K562 (cell line): ENCODE measurements at regions not wholly inside any gene's neighbourhood (a gene's known extent, or its start where the extent isn't known, plus 50 kb on each side); places are given as distances from the start of the nearest gene placed in this dataset.

Experiments used
- ATAC-seq: fragments of 200-7000 bp; cut with Tn5 transposase; 3 replicates; pipeline ENCODE4 v1.9.1; 2020; ENCODE audit warnings: moderate library complexity
- BruUV-seq: library from RNA; stranded (reverse); fragments of 400-500 nt; replicated peaks from 2 replicates; lab custom pipeline; 2021; lab: Mats Ljungman, UMichigan
- CTCF ChIA-PET: fragments of 300-600 bp; formaldehyde crosslinking; extraction: SDS; loops from one replicate; lab custom pipeline; 2021; ENCODE audit warnings: low intra/inter-chr PET ratio; lab: Yijun Ruan, JAX
- POLR2A ChIA-PET: fragments of 300-600, 350-650 bp; sonication (Branson Sonifier 250); formaldehyde crosslinking; extraction: SDS; loops from one replicate; lab custom pipeline; 2021; ENCODE audit warnings: antibody characterized with exemption, inconsistent platforms; lab: Yijun Ruan, JAX
- DNase-seq, 4 experiments: peaks; one replicate each; pipeline versions ENCODE4 v3.0.0 to v3.0.0-alpha.2; 2011 to 2018; ENCODE audit warnings: low spot score in 3 of 4, mixed read lengths in 3 of 4; ENCODE audit errors: extremely low read depth in 1 of 4
- FAIRE-seq: peaks from 2 replicates; lab custom pipeline; 2011; peaks lifted over from hg19 to GRCh38; lab: Jason Lieb, UNC
- H2AFZ ChIP-seq: 2 replicates; pipeline ENCODE4 v1.6.0; 2011; ENCODE audit warnings: low read depth, low read length, control low read depth, inconsistent platforms
- H3K27ac ChIP-seq: fragments of 200-600 bp; 3 replicates; pipeline ENCODE4 v1.8.0; 2011; ENCODE audit warnings: low read depth, mild to moderate bottlenecking, control low read depth, inconsistent platforms, low read length, moderate library complexity, mixed read lengths; ENCODE audit errors: extremely low read depth
- H3K27me3 ChIP-seq, 2 experiments: fragments of 300-600 bp in 1 of 2; 2 replicates in 1 of 2; 3 replicates in 1 of 2; pipeline versions ENCODE4 v1.6.0 to v1.8.0; 2011; ENCODE audit warnings: inconsistent platforms in 2 of 2, low read length in 2 of 2, mild to moderate bottlenecking in 1 of 2, mixed read lengths in 1 of 2, moderate library complexity in 1 of 2; ENCODE audit not compliant: control insufficient read depth in 2 of 2, insufficient read depth in 2 of 2
- H3K36me3 ChIP-seq: fragments of 300-600 bp; 3 replicates; pipeline ENCODE4 v1.8.0; 2011; ENCODE audit warnings: mild to moderate bottlenecking, low read length, inconsistent platforms; ENCODE audit not compliant: control insufficient read depth, insufficient read depth
- H3K4me1 ChIP-seq, 2 experiments: fragments of 200-600 bp in 1 of 2; replicated peaks in 1 of 2; 2 replicates in 1 of 2; 3 replicates in 1 of 2; pipeline versions ENCODE4 v1.5.1 to v1.8.0; 2011; ENCODE audit warnings: inconsistent platforms in 2 of 2, low read length in 2 of 2, mild to moderate bottlenecking in 1 of 2, mixed read lengths in 1 of 2, moderate library complexity in 1 of 2; ENCODE audit not compliant: control insufficient read depth in 2 of 2, insufficient read depth in 2 of 2
- H3K4me2 ChIP-seq: 2 replicates; pipeline ENCODE4 v1.6.1; 2011; ENCODE audit warnings: low read length, control low read depth, inconsistent platforms, mixed read lengths; ENCODE audit not compliant: insufficient read depth
- H3K4me3 ChIP-seq: fragments of 200-600 bp; sonication (generic), shearing (Covaris generic); 2 replicates; pipeline ENCODE4 v1.5.1; 2016; ENCODE audit warnings: control low read depth, inconsistent platforms
- H3K79me2 ChIP-seq: fragments of 200-600 bp; 3 replicates; pipeline ENCODE4 v1.8.0; 2011; ENCODE audit warnings: low read length, inconsistent platforms; ENCODE audit not compliant: control insufficient read depth, insufficient read depth
- H3K9ac ChIP-seq, 2 experiments: 2 replicates each; pipeline versions ENCODE4 v1.6.0 to v1.6.1; 2011; ENCODE audit warnings: low read depth in 2 of 2, low read length in 2 of 2, control low read depth in 1 of 2, inconsistent platforms in 1 of 2, mild to moderate bottlenecking in 1 of 2, mixed read lengths in 1 of 2; ENCODE audit not compliant: insufficient read depth in 1 of 2
- H3K9me1 ChIP-seq: one replicate; pipeline ENCODE4 v1.6.0; 2011; ENCODE audit warnings: inconsistent platforms, mild to moderate bottlenecking, low read length, moderate library complexity; ENCODE audit not compliant: control insufficient read depth, insufficient read depth
- H3K9me3 ChIP-seq: replicated peaks from 2 replicates; pipeline ENCODE4 v1.5.1; 2011; ENCODE audit warnings: low read depth, low read length, inconsistent platforms; ENCODE audit not compliant: control insufficient read depth, insufficient read depth
- H4K20me1 ChIP-seq: replicated peaks from 2 replicates; pipeline ENCODE4 v1.6.1; 2011; ENCODE audit warnings: low read length, inconsistent platforms, mixed read lengths; ENCODE audit not compliant: control insufficient read depth, insufficient read depth
- COPS2 ChIP-seq: fragments of 450-650 bp; conservative IDR thresholded peaks from 2 replicates; pipeline ENCODE4 v1.6.1; 2016; ENCODE audit warnings: mild to moderate bottlenecking, moderate library complexity
- CREBBP ChIP-seq: IDR thresholded peaks from one replicate; pipeline ENCODE4 v1.6.1; 2012; ENCODE audit warnings: low read depth, mild to moderate bottlenecking, control low read depth, inconsistent platforms, low read length
- ETV5 ChIP-seq: sonication (generic); formaldehyde crosslinking; IDR thresholded peaks from 2 replicates; pipeline ENCODE4 v1.4.0; 2020; ENCODE audit warnings: low read depth, mild to moderate bottlenecking, missing genetic modification reagents
- FOXA3 ChIP-seq, 2 experiments: fragments of 450-650 bp in 1 of 2; sonication (generic) in 1 of 2; formaldehyde crosslinking; IDR thresholded peaks in 1 of 2; conservative IDR thresholded peaks in 1 of 2; 2 replicates each; pipeline versions ENCODE4 v1.4.0 to v1.8.0; 2020 to 2022; ENCODE audit warnings: mild to moderate bottlenecking in 2 of 2, missing genetic modification reagents in 1 of 2
- GABPB1 ChIP-seq: sonication (generic); formaldehyde crosslinking; IDR thresholded peaks from 2 replicates; pipeline ENCODE4 v1.8.0; 2022; ENCODE audit warnings: mild to moderate bottlenecking, missing genetic modification reagents
- IFI16 ChIP-seq: fragments of 250-450 bp; sonication (Bioruptor Pico); IDR thresholded peaks from 2 replicates; pipeline ENCODE4 v2.1.2; 2022; ENCODE audit warnings: mild to moderate bottlenecking, inconsistent platforms
- MAFG ChIP-seq: fragments of 450-650 bp; conservative IDR thresholded peaks from 2 replicates; pipeline ENCODE4 v1.6.1; 2016; ENCODE audit warnings: missing genetic modification characterization, missing compliant biosample characterization
- YY1 ChIP-seq, 3 experiments: IDR thresholded peaks; 2 replicates each; pipeline ENCODE4 v1.6.1; 2011; ENCODE audit warnings: low read length in 2 of 3, mild to moderate bottlenecking in 2 of 3, moderate library complexity in 2 of 3, borderline replicate concordance in 1 of 3, control low read depth in 1 of 3, low read depth in 1 of 3; ENCODE audit not compliant: insufficient read depth in 3 of 3, insufficient replicate concordance in 2 of 3, control insufficient read depth in 1 of 3, insufficient read length in 1 of 3; ENCODE audit errors: extremely low read depth in 1 of 3
- ZNF384 ChIP-seq: IDR thresholded peaks from 2 replicates; pipeline ENCODE4 v1.6.1; 2012; ENCODE audit warnings: low read depth, low read length, improper control_type of control experiment
- ZNF785 ChIP-seq: fragments of 250-450 bp; sonication (Bioruptor Pico); IDR thresholded peaks from 2 replicates; pipeline ENCODE4 v1.4.0; 2020; ENCODE audit warnings: mild to moderate bottlenecking
- WGBS: fragments of 100-300 bp; shearing (Covaris generic); methylation state at CpG from one replicate; pipeline ENCODE4 v1.1.6; 2016; ENCODE audit warnings: low coverage, mixed read lengths; ENCODE audit not compliant: insufficient coverage; ENCODE audit errors: missing lambda C conversion rate; 5-methylcytosine and 5-hydroxymethylcytosine counted together
- in situ Hi-C: fragments of 300-500 bp; cut with MboI; formaldehyde crosslinking; loops from 4 replicates; pipeline ENCODE4 v1.15.0; 2018; ENCODE audit warnings: inconsistent platforms, mixed read lengths
- intact Hi-C: fragments of 100-400 bp; cut with micrococcal nuclease; formaldehyde crosslinking; loops from 2 replicates; pipeline ENCODE4 v1.14.2; 2022
- TF ChIP-seq, protein P1 (sequence below), 2 experiments: fragments of 450-650 bp; IDR thresholded peaks; 2 replicates each; pipeline ENCODE4 v1.6.1; 2016; ENCODE audit warnings: mild to moderate bottlenecking in 2 of 2, borderline replicate concordance in 1 of 2, low read depth in 1 of 2, moderate library complexity in 1 of 2
- TF ChIP-seq, protein P2 (sequence below): sonication (generic); formaldehyde crosslinking; IDR thresholded peaks from 2 replicates; pipeline ENCODE4 v1.5.0; 2020; ENCODE audit warnings: missing genetic modification reagents

DNA sequence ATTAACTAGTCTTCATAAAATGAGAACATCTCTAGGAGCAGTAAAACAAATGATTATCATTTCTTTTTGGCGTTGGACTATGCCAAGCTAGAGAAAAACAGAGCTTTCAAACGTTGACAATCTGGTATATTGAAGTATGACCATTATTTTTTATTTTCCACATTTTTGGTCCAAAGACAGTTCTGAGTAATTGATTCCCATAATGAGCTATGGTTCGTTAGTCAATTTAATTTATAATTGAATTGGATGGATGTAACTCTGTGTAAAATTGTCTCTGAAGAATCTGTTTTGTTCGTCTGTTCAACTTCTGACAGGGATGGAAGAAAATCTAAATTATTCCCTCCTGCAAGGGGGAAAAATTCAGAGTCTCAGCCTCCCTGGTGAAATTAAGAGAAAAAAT is 234.5 kb downstream of the LMO4 start:
- POLR2A ChIA-PET = interaction anchor here (0.8 kb wide), 1 partner anchor 11 kb away, joined by 3 read pairs; no protein-coding TSS in a partner anchor
- Histone ChIP-seq H3K4me1 (no peaks in the 10 kb centered on the region), H3K4me2 (no peak overlapping the region), H3K9me1 (no peaks in the 10 kb centered on the region), H3K4me3 (no peak overlapping the region), H3K9me3 (no peaks in the 10 kb centered on the region), H2AFZ (no peak overlapping the region), H3K27me3 (no peaks in the 10 kb centered on the region), H4K20me1 (no peaks in the 10 kb centered on the region), H3K36me3 (no peaks in the 10 kb centered on the region), H3K9ac (no peak overlapping the region), H3K79me2 (no peaks in the 10 kb centered on the region), H3K27ac (no peak overlapping the region)
- CTCF ChIA-PET = no interaction called here
- DNase-seq = no peak
- ATAC-seq = no peak
- FAIRE-seq = no peak
- no TSS peak for BruUV-seq
- in situ Hi-C loops = no loop called here
- WGBS = 7% methylated on average over 4 of the region's 4 CpGs
- intact Hi-C loops = no loop called here
- no peak for TF ChIP-seq GABPB1
- TF ChIP-seq FOXA3 (CRISPR knock-in tag; conservative IDR thresholded peaks at IDR 0.05 in 1 of 2, IDR thresholded peaks at IDR 0.05 in 1 of 2) = no peak
- TF ChIP-seq ZNF785 (CRISPR knock-in tag) = no peak
- TF ChIP-seq, protein P1, sequence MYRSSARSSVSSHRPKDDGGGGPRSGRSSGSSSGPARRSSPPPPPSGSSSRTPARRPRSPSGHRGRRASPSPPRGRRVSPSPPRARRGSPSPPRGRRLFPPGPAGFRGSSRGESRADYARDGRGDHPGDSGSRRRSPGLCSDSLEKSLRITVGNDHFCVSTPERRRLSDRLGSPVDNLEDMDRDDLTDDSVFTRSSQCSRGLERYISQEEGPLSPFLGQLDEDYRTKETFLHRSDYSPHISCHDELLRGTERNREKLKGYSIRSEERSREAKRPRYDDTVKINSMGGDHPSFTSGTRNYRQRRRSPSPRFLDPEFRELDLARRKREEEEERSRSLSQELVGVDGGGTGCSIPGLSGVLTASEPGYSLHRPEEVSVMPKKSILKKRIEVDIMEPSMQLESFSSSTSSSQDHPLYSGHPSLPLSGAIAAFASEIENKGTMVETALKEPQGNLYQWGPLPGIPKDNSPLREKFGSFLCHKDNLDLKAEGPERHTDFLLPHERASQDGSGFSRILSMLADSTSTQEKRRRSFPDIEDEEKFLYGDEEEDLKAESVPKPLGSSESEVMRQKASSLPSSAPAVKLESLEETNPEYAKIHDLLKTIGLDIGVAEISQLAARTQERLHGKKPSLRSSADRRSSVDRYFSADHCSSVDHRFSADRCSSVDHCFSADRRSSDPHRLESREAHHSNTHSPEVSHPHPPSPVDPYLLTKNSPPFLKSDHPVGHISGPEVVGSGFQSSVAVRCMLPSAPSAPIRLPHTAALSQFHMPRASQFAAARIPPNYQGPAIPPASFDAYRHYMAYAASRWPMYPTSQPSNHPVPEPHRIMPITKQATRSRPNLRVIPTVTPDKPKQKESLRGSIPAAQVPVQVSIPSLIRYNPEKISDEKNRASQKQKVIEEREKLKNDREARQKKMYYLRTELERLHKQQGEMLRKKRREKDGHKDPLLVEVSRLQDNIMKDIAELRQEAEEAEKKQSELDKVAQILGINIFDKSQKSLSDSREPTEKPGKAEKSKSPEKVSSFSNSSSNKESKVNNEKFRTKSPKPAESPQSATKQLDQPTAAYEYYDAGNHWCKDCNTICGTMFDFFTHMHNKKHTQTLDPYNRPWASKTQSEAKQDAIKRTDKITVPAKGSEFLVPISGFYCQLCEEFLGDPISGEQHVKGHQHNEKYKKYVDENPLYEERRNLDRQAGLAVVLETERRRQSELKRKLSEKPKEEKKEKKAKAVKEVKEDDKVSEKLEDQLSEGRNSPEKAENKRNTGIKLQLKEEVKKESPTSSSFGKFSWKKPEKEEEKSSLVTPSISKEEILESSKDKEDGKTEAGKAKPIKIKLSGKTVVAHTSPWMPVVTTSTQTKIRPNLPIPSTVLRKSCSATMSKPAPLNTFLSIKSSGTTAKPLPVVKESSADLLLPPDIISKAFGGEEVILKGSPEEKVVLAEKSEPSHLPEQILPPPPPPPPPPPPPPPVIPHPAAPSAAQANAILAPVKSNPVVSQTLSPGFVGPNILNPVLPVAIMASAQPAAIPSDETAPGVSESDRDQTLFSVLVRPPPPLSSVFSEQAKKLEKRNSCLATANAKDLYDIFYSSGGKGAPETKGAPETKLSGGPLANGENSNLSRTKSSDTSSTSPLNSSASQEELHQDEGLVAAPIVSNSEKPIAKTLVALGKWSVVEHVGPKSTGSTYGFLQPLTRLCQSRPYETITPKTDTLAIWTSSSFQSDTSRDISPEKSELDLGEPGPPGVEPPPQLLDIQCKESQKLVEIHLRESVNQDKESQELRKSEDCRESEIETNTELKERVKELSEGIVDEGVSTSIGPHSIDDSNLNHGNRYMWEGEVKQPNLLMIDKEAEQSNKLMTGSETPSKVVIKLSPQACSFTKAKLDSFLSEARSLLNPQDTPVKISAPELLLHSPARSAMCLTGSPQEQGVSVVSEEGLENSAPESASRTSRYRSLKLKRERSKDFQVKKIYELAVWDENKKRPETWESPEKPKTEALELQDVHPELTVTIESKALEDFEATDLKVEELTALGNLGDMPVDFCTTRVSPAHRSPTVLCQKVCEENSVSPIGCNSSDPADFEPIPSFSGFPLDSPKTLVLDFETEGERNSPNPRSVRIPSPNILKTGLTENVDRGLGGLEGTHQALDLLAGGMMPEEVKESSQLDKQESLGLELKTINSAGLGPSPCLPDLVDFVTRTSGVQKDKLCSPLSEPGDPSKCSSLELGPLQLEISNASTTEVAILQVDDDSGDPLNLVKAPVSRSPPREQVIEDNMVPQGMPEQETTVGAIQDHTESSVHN (IDR thresholded peaks at IDR 0.05; ENCODE audit: borderline replicate concordance in 1 of 2, low read depth in 1 of 2) = no peak
- TF ChIP-seq COPS2 = no peak
- TF ChIP-seq ETV5 = no peak
- TF ChIP-seq, protein P2, sequence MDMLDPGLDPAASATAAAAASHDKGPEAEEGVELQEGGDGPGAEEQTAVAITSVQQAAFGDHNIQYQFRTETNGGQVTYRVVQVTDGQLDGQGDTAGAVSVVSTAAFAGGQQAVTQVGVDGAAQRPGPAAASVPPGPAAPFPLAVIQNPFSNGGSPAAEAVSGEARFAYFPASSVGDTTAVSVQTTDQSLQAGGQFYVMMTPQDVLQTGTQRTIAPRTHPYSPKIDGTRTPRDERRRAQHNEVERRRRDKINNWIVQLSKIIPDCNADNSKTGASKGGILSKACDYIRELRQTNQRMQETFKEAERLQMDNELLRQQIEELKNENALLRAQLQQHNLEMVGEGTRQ (CRISPR knock-in tag) = no peak
- no peak for TF ChIP-seq YY1 (IDR thresholded peaks at IDR 0.05; ENCODE audit: borderline replicate concordance in 1 of 3, control insufficient read depth in 1 of 3, extremely low read depth in 1 of 3, insufficient read depth in 3 of 3, insufficient read length in 1 of 3, insufficient replicate concordance in 2 of 3, low read depth in 1 of 3, low read length in 2 of 3)
- TF ChIP-seq CREBBP = no peak
- no peak for TF ChIP-seq IFI16 (CRISPR knock-in tag)
- no peak for TF ChIP-seq ZNF384
- TF ChIP-seq MAFG (tag) = no peak
